GM21737 (cell line): ENCODE measurements at regions not wholly inside any gene's neighbourhood (a gene's known extent, or its start where the extent isn't known, plus 50 kb on each side); places are given as distances from the start of the nearest gene placed in this dataset.

Source experiments
- ATAC-seq: cut with Tn5 transposase; IDR thresholded peaks from one replicate; pipeline ENCODE4 v1.9.1; 2021; ENCODE audit warnings: mild to moderate bottlenecking, moderate library complexity; ENCODE audit not compliant: unreplicated experiment

DNA sequence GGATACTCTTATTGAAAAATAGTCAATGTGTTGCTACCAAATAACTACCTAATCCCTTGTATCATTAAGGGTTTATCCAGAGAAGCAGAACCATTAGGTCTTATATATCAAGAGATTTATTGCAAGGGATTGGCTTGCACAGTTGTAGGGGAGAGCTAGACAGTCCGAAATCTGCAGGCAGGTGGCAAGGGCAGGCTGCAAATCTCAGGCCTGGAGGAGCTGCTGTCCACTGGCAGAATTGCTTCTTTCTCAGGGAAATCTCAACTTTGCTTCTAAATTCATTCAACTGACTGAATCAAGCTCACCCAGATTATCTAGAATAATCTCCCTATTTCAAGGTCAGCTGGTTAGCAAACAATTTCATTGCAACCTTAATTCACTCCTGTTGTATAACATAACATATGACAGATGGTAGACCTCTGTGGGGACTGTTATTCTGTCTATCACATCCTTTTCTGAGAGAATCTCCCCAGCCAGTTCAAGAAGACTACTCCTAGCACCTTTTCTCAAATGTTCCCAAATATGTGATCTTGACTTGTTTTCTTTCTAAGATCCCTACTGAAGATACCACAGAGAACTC is 194.2 kb downstream of the NHLRC3 start:
- no peak for ATAC-seq

DNA sequence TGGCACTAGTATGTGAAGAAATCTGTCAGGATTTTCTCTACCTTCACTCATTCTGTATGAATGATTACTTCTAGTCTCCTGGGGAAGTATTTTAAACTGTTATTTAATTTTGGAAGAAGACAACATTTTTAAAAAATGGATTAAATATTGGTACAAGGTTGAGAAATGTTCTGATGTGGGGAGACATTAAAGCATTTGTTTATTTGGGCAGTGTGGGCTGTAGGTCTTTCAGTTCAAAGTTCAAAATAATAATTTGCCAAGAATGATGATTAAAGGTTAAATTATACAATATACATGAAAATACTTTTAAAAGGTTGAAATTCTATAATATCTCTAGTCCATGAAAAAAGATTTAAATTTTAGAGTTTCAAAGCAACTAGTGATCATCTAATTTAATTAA is 194.7 kb downstream of the NHLRC3 start:
- ATAC-seq = no peak

DNA sequence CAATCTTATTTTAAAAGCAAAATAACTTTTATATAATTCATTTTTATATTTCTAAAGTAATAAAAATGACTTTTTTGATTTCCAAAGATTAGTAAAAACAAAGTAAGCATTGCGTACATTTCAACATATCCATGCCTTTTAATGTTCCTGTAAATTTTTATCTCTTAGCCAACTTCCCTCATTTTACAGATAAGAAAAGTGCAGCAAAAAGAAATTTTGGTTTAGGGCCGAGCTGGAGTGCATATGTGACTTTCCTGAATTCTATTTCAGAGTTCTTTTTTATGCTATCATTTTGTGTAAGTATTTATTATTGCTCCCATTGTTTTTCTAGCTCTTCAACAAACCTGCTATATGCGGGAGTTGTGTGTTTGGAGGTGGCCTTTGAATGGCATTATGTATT is 195.3 kb downstream of the NHLRC3 start:
- no peak for ATAC-seq

DNA sequence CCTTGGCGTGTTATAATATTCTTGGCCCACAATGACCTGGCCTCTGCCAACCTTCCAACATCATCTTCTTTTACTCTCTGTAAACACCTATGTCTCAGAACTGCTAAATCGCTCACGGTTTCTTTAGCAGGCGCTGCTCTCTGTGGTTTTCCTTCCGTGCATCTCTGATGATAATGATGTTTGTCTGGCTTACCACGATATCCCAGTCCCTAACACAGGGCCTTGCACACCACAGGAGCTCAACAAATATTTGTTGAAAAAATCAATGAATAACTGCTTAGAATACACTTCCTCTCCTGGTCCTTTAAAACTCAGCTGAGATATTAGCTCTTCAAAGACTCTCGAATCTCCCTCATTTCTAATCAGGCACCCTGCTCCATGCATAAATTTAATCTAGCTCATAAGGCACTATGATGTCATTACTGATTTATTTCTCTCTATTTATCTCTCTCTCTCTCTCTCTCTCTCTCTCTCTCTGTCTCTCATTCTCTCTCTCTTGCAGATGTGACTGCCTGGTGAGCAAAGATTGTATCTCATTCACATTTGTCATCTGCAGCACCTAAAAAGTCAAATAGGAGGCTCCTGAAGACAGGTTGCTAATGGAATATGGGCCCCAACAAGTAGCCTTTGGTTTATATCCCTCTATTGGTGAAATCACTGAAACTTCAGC is 206.4 kb downstream of the NHLRC3 start:
- ATAC-seq = no peak

DNA sequence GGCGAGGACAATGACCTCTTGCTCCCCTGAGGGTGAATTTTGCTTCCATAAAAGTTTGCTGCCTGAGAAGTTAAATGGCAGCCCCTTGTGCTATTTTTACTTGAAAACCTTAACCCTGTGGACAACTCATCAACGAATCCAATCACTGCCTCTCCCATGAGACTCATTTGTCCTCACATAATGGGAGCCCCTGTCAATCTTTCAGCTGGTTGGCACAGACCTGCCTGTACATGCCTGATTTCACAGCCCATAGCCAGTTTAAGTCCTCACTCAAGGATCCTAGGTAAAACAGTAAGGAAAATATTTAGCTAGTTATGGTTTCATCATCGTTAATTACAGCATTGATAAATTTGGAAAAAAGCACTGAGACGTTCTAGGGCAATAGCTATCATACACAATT is 207.4 kb downstream of the NHLRC3 start:
- no peak for ATAC-seq

DNA sequence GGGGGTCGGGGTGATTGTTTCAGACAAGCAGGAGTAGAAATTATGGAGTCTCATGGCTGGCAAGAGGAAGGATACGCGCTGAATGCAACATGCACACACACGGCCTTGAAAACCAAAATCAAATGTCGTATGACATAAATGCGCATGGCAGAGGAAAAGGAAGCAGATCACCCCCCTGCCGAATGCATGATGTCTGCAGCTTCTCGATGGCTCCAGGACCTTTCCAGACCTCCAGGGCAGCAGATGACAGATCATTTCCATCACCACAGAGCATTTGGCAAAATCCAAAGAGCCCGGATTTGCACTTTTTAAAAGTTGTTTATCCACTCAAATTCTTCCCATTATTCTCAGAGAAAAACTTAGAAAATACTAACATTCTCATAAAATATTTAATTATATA is 211.7 kb downstream of the NHLRC3 start:
- no peak for ATAC-seq

DNA sequence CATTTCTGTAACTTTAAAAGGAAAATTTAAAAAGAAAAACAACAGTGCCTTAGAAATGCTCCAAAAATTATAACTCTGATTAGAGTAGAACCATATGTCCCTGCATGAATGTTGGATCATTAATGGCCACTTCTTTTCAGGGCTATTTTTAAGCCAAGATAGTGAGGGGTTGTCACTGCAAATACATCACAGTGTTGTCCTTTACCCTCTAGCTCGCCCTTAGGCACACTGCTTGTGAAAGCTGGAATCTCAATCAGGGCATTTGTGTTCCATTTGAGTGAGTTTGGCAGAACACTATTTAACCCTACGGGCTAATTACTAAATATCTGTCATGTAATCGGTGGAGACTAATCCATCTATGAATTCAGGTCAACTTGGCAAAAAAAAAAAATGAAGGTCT is 212.2 kb downstream of the NHLRC3 start:
- no peak for ATAC-seq

DNA sequence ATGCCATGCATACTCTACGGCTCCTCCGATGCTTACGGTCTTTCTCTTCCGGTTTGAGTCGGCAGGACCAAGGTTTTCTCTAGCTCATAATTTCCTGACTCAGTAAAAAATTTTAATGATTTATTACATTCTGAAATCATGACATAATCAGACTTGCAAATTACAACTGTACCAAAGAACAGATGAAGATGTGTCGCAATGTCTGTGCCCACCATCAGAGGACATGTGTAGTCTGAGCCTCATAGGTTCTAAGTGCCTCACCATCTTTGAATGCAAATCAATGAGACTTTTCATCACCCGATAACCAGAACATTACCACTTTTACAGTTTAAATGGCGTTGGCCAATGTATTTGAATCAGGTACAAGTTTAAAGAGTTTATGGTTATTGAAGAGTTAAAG is 213.1 kb downstream of the NHLRC3 start:
- ATAC-seq = no peak

DNA sequence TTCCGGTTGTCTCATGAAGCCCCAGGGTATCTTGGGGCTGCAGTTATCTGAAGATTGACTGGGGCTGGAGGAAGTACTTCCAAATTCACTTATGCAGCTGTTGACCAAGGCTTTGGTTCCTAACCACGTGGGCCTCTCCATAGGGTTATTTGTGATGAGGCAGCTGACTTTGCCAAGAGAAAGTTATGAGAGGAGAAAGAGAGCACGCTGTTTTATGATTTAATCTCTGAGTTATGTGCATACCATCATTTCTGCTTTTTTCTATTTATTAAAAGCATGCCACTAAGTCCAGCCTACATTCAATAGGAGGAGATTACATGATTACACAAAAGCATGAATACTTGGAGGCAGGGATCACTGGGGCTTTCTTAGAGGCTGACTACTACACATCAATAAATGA is 215.5 kb downstream of the NHLRC3 start:
- ATAC-seq = no peak

DNA sequence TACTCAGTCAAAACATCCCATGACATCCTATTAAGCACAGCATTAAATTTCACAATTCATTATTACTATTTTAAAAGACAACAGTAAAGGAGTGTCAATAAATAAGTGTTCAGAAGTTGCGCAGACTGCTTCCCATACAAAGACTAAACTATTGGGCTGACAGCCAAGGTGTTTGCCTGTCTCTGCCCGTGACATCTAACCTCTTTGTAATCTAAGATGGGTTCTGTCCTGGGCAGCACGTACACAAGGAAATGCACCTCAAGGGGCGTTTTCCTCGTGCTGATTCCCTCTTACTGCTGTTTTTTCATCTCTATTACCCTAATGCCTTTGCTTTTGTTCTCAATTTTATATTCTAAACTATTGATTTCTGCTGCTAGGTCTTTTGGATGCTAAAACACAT is 216.3 kb downstream of the NHLRC3 start:
- ATAC-seq = no peak

DNA sequence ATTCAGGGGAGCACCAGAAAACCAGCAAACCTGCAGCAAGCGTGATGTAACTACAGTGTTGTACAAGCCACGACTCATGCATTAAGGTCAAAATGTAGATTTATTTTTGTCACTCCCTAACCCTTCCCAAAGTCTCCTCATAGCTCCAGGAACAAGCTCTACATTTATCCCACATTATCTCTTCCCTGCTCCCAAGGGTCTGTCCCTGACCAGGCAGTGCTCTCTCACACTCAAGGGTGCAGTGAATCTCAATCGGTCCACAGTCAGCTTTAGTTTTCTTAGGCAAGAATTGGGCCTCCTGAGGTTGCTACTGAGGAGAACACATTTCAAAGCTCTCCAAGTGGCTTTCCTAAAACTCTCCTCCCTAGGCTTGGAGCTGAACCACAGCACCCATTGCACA is 219.4 kb downstream of the NHLRC3 start:
- no peak for ATAC-seq

DNA sequence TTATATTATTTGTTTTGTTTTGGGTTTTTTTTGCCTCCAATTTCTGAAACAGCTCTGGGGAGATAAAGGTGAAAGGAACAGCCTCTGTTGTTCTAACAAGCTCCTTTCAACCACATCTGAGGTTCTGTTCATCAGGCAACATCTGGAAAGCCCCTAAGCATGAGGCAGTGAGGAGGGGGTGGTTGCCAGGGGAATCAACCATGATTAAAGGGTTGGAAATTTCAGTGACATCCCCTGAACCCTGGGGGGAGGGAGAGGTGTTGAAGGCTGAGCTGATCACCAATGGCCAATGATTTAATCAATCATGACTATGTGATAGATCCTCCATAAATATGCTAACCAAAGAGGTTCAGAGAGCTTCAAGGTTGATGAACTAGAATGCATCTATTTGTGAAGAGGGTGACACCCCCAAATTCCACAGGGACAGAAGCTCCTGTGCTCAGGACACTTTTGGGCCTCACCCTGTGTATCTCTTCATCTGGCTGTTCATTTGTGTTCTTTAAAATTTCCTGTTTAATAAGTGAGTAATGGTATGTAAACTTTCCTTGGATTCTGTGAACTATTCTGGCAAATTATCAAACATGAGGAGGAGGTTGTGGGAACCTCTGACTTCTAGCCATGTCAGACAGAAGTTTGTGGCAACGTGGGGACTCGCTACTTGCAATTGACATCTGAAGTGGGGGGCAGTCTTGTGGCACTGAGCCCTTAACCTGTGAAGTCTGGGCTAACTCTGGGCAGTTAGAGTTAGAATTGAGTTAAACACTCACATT is 221.3 kb downstream of the NHLRC3 start:
- ATAC-seq = no peak

DNA sequence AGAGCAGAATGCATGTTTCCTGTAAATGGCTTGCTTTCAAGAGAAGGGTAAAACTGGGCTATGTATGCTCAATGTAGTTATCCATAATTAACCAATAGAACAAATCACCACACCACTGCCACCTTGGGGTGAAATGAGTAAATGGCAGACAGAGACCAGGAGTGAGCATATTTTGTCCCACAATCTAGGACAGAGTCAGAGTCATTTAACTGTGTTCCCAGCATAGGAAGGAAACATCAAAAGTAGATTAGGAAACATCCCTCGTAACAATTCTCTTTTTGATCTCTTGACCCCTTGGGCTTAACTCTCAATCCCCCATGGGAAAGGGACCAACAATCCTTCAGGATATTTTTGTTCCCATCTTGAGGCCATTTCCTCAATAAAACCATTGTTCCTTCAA is 224.8 kb downstream of the NHLRC3 start:
- ATAC-seq = no peak

DNA sequence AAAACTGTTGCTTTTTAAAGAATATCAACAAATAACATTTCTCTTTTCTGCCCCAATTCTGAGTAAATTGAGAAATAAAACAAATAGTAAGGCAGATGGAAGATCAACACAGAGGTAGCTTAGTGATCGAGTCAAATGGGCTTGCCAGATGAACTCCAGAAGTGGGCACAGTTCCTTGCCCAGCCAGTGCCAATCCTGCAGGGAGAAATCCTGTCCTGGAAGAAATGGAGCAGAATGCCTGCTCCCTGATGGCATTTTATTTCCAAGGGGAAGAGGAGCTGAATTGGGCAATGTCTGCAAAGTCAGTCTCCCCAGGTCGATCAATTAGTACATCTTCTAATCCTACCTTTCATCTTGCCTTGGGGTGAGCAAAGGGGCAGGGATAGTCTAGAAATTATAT is 225.3 kb downstream of the NHLRC3 start:
- no peak for ATAC-seq

DNA sequence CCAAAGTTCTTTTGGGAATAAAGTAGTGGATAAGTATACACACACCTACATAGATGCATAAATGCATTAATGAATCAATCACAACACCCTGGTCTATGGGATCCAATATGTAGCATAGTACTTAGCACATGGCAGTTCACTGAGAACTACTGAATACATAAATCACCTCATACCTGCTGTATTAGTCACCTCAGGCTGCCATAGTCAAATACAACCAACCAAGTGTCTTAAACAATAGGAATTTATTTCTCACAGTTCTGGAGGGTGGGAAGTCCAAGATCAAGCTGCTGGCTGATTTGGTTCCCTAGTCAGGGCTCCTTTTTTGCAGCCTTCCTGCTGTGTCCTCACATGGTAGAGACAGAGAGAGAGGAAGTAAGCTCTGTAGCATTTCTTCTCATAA is 228.2 kb downstream of the NHLRC3 start:
- no peak for ATAC-seq

DNA sequence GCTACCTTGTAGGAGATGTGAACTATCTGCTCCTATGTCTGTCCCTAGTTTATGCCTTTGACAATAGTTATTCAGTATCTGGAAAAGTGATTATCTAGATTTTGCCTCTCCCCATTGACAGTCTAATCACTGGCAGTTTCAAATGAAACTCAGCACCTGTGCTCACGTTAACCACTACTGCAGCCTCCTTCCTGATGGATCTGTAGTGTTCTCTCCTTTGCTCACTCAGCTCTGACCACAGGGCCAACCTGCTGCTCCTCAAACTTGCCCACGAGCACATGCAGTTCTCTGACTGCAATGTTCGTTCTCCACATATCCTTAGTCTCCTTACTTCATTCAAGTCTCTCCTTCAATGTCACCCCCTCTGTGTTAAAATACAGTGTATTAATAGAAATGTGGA is 230.1 kb downstream of the NHLRC3 start:
- no peak for ATAC-seq

DNA sequence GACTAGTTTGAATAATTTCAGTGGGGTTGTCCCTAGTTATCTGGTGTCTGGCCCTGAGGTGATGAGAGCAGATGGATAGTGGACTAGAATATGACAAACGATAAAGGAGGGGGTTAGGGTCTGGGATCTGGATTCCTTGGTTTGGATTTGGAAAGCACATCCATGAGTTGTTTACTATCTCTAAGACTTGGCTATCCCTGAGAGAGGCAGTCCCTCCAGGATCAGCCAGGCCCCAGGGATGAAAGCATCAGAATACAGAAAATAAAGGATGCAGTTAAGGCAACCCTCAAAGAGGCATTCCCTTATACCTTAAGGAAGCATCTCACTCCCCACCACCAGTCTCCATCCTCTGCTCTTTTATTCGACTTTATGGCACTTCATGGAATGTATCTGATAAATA is 230.7 kb downstream of the NHLRC3 start:
- ATAC-seq = no peak

DNA sequence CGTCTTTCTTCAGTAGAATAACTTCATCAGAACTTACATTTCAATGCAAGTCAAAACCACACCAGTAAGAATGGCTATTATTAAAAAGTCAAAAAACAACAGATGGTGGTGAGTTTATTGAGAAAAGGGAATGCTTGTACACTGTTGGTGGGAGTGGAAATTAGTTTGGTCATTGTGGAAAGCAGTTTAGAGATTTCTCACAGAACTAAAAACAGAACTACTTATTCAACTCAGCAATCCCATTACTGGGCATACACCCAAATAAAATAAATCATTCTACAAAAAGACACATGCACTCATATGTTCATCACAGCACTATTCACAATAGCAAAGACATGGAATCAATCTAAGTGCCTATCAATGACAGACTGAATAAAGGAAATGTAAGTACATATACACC is 231.2 kb downstream of the NHLRC3 start:
- ATAC-seq = no peak

DNA sequence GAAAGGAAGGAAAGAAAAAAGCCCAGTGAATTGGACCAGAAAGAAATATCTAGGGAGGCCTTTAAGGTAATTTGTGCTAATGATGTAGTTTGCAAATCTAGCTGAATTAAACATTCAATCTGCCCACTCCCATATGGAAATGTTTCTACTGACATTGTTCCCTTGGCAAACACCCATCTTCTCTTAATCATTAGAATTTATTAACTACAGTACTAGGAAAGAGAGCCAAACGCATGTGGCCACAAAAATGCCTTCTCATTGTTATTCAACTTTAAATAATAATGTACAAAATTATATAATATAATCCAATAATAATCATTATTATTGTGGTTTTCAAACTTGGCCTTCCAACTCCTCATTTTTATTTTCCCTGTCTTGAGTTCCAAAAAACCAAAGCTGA is 234.7 kb downstream of the NHLRC3 start:
- ATAC-seq = no peak

DNA sequence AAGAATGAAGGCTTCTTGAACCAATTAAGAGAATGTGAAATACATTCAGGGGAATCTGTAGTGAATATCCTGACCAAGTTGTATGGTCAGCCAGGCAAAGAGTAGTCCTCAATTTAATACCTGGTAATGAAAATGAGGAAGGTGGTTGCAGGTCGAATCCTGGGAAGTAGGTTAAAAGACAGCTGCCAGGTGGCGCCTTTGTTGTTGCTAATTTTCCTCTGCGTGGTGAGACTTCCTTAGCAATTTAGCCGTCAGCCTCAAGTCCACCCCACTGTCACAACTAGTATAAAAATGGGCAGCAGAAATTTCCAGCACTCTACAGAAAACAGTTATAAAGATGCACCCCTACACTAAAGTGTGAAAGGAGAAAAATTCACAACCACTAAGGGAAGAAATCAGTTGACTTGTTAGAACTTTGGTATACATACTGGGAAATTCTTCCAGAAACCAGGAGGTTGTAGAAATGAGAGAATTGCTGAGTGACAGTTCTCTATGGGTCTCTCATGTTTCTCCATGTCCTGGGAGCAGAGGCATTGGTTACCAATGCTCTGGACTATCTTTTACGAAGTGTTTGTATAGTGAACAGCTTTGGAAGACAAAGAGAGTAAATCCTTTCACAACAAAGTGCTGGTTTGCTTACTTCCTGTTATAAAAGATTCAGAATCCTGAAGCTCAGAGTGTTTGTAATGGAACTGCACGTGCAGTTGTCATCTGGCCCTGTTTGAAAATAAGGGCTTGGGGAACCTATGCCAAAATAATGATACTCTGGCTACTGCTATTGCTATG is 235.9 kb downstream of the NHLRC3 start:
- ATAC-seq = no peak

DNA sequence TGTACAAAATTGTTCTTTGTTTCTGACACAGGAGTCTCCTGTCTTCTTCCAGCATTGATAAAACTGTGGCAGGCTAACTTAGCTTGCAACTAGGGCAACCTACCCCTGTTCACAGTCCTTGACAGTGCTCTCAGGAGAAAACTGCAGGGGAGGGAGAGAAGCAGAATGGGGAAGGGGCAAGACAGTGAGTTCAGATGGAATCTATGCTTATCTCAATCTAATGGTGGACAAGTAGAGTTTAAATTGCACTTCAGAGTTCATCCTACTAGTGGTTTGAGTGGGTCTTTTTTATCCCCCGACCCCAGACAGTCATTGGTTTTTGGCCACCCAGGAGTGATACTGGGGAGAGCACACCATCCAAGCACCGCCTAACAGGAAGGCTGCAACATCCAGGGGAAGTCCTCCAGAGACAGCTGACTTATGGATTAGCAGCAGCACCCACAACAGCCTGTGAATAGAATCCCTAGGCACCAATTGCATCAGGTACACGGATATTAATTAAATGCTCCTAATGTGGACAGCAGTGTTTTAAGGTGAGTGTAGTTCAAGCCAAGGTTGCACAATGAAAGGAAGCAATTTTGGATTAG is 236.6 kb downstream of the NHLRC3 start:
- no peak for ATAC-seq
